Endothelial cell of umbilical vein (primary cell): ENCODE measurements at regions not wholly inside any gene's neighbourhood (a gene's known extent, or its start where the extent isn't known, plus 50 kb on each side); places are given as distances from the start of the nearest gene placed in this dataset.

Experiments
- BruUV-seq: library from RNA; stranded (reverse); fragments of 400-500 nt; replicated peaks from 2 replicates; lab custom pipeline; 2021; lab: Mats Ljungman, UMichigan
- CTCF ChIA-PET: fragments of 300-600, 350-600 bp; sonication (Branson Sonifier 250); formaldehyde crosslinking; loops from one replicate; lab custom pipeline; 2021; ENCODE audit warnings: antibody characterized with exemption, inconsistent platforms; lab: Charles Lee
- POLR2A ChIA-PET: fragments of 300-600, 350-600 bp; sonication (Branson Sonifier 250); formaldehyde crosslinking; loops from one replicate; lab custom pipeline; 2021; ENCODE audit warnings: antibody characterized with exemption, inconsistent platforms; lab: Charles Lee
- DNase-seq: peaks from one replicate; pipeline ENCODE4 v3.0.0-alpha.2; 2011; ENCODE audit warnings: low read depth, low spot score
- FAIRE-seq: peaks from 2 replicates; lab custom pipeline; 2011; peaks lifted over from hg19 to GRCh38; lab: Jason Lieb, UNC
- H2AFZ ChIP-seq: 2 replicates; pipeline ENCODE4 v1.6.0; 2012; ENCODE audit warnings: low read depth, low read length, control low read depth, inconsistent platforms
- H3K27ac ChIP-seq: 2 replicates; pipeline ENCODE4 v1.5.1; 2011; ENCODE audit warnings: low read depth, mild to moderate bottlenecking, control low read depth, low read length, moderate library complexity; ENCODE audit not compliant: insufficient read depth
- H3K27me3 ChIP-seq, 2 experiments: 2 replicates each; pipeline versions ENCODE4 v1.6.0 to v1.6.1; 2011; ENCODE audit warnings: low read length in 2 of 2, mixed read lengths in 1 of 2; ENCODE audit not compliant: control insufficient read depth in 2 of 2, insufficient read depth in 2 of 2
- H3K36me3 ChIP-seq, 2 experiments: 2 replicates in 1 of 2; 3 replicates in 1 of 2; pipeline ENCODE4 v1.5.1; 2011; ENCODE audit warnings: low read length in 2 of 2, mild to moderate bottlenecking in 1 of 2, moderate library complexity in 1 of 2; ENCODE audit not compliant: control insufficient read depth in 2 of 2, insufficient read depth in 2 of 2; ENCODE audit errors: extremely low read depth in 1 of 2
- H3K4me1 ChIP-seq: 3 replicates; pipeline ENCODE4 v1.5.1; 2011; ENCODE audit warnings: mild to moderate bottlenecking, low read length; ENCODE audit not compliant: control insufficient read depth, insufficient read depth; ENCODE audit errors: extremely low read depth
- H3K4me2 ChIP-seq: 2 replicates; pipeline ENCODE4 v1.6.1; 2011; ENCODE audit warnings: low read length, control low read depth, mixed read lengths; ENCODE audit not compliant: insufficient read depth
- H3K4me3 ChIP-seq, 3 experiments: fragments of 200-600 bp in 1 of 3; sonication (generic), shearing (Covaris generic) in 1 of 3; replicated peaks in 1 of 3; 2 replicates each; pipeline ENCODE4 v1.5.1; 2011 to 2016; ENCODE audit warnings: control low read depth in 3 of 3, low read length in 3 of 3, mild to moderate bottlenecking in 2 of 3, inconsistent platforms in 1 of 3, low read depth in 1 of 3, moderate library complexity in 1 of 3; ENCODE audit not compliant: insufficient read depth in 1 of 3
- H3K79me2 ChIP-seq: 2 replicates; pipeline ENCODE4 v1.6.0; 2012; ENCODE audit warnings: low read length, inconsistent platforms; ENCODE audit not compliant: control insufficient read depth, insufficient read depth
- H3K9ac ChIP-seq: replicated peaks from 2 replicates; pipeline ENCODE3; 2011; ENCODE audit warnings: low read length, control low read depth; ENCODE audit not compliant: insufficient read depth; ENCODE audit errors: extremely low read depth
- H3K9me1 ChIP-seq: replicated peaks from 3 replicates; pipeline ENCODE4 v1.6.0; 2011; ENCODE audit warnings: mild to moderate bottlenecking, low read length; ENCODE audit not compliant: control insufficient read depth, insufficient read depth; ENCODE audit errors: extremely low read depth
- H3K9me3 ChIP-seq: replicated peaks from 2 replicates; pipeline ENCODE4 v1.5.1; 2012; ENCODE audit warnings: low read length, inconsistent platforms; ENCODE audit not compliant: control insufficient read depth, insufficient read depth
- H4K20me1 ChIP-seq: replicated peaks from 2 replicates; pipeline ENCODE3; 2011; ENCODE audit warnings: mild to moderate bottlenecking, low read length; ENCODE audit not compliant: control insufficient read depth, insufficient read depth; ENCODE audit errors: extremely low read depth
- CTCF ChIP-seq, 2 donors: IDR thresholded peaks; 1 replicate in 1 of 2; 2 replicates in 1 of 2; pipeline ENCODE4 v1.5.1; 2011; ENCODE audit warnings: low read length in 2 of 2, mild to moderate bottlenecking in 2 of 2, moderate library complexity in 2 of 2, control low read depth in 1 of 2, inconsistent platforms in 1 of 2, low read depth in 1 of 2; ENCODE audit not compliant: insufficient read depth in 1 of 2; ENCODE audit errors: extremely low read depth in 1 of 2
- EZH2 ChIP-seq: IDR thresholded peaks from 2 replicates; pipeline ENCODE4 v1.6.1; 2012; ENCODE audit warnings: borderline replicate concordance, low read depth, mild to moderate bottlenecking, moderate library complexity, low read length, inconsistent platforms; ENCODE audit not compliant: severe bottlenecking
- FOS ChIP-seq: IDR thresholded peaks from 2 replicates; pipeline ENCODE4 v1.6.1; 2011; ENCODE audit warnings: mild to moderate bottlenecking, low read length, moderate library complexity, borderline replicate concordance; ENCODE audit not compliant: insufficient read depth
- GATA2 ChIP-seq: IDR thresholded peaks from 2 replicates; pipeline ENCODE4 v1.7.0; 2011; ENCODE audit warnings: low read depth, mild to moderate bottlenecking, moderate library complexity, mixed read lengths, low read length; ENCODE audit not compliant: insufficient read length, insufficient read depth
- JUN ChIP-seq: IDR thresholded peaks from 2 replicates; pipeline ENCODE4 v1.6.1; 2011; ENCODE audit warnings: borderline replicate concordance, low read depth; ENCODE audit not compliant: insufficient read length, insufficient read depth
- MYC ChIP-seq: IDR thresholded peaks from one replicate; pipeline ENCODE4 v1.6.1; 2011; ENCODE audit warnings: mild to moderate bottlenecking, low read depth, low read length
- POLR2A ChIP-seq: IDR thresholded peaks from 2 replicates; pipeline ENCODE4 v1.6.1; 2012; ENCODE audit warnings: low read depth, mild to moderate bottlenecking, control low read depth, low read length
- POLR2AphosphoS5 ChIP-seq: IDR thresholded peaks from 2 replicates; pipeline ENCODE4 v1.6.1; 2012; ENCODE audit warnings: low read depth, mild to moderate bottlenecking, control low read depth, low read length, moderate library complexity; ENCODE audit not compliant: insufficient read depth
- dilution Hi-C: fragments of 300-500 bp; cut with MboI; formaldehyde crosslinking; loops from one replicate; pipeline ENCODE4 v1.15.0; 2019; ENCODE audit warnings: low sequenced_read_pairs; ENCODE audit not compliant: extremely low pct_ligation_motif_present
- intact Hi-C: fragments of 100-400 bp; cut with micrococcal nuclease; formaldehyde crosslinking; loops from one replicate; pipeline ENCODE4 v1.10.0; 2022
- TF ChIP-seq, protein P1 (sequence below): IDR thresholded peaks from 2 replicates; pipeline ENCODE4 v1.6.1; 2011; ENCODE audit not compliant: insufficient read depth, insufficient read length

DNA sequence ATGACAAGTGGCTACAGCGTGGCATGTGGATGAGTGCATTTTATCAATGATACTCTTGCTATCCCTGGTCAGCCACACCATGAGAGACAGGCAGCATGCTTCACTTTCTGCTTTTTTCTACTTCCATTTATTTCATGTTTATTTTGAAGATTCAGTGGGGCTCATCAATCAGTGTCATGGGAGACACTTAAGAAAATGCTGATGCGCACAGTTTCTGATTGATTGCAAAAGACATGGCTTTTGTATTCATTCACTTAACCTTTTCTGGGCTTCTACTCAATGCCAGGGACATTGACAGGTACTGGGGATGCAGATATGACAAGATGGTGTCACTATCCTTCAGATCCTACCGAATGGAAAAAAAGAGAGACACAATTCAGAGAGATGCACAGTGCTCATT is 50.9 kb upstream of the CFAP161 start:
- dilution Hi-C loops: no loop called here
- no TSS peak for BruUV-seq

More for the DNA sequence above, 50.9 kb upstream of the CFAP161 start:
- CTCF ChIA-PET: interaction anchor here (1.0 to 1.5 kb wide), 4 partner anchors 9 to 183 kb away, joined by 3 to 6 read pairs (median 4); no protein-coding TSS in a partner anchor
- no peak overlapping the region for H3K4me2 ChIP-seq
- H3K36me3 ChIP-seq: no peaks in the 10 kb centered on the region
- H3K79me2 ChIP-seq: no peaks in the 10 kb centered on the region
- POLR2A ChIA-PET: no interaction called here
- H3K9me1 ChIP-seq: no peaks in the 10 kb centered on the region
- H3K4me1 ChIP-seq: peaks cover 13% of the 10 kb centered on the region
- H3K27ac ChIP-seq: no peak overlapping the region
- no peaks in the 10 kb centered on the region for H4K20me1 ChIP-seq
- no peak overlapping the region for H2AFZ ChIP-seq
- intact Hi-C loops: no loop called here
- no peaks in the 10 kb centered on the region for H3K27me3 ChIP-seq
- TF ChIP-seq CTCF (IDR thresholded peaks at IDR 0.05; ENCODE audit: extremely low read depth in 1 of 2, insufficient read depth in 1 of 2, low read depth in 1 of 2, low read length in 2 of 2) (no peak), MYC (no peak), POLR2A (no peak), FOS (no peak), JUN (no peak), EZH2 (no peak), GATA2 (no peak), POLR2AphosphoS5 (no peak)
- TF ChIP-seq, protein P1, sequence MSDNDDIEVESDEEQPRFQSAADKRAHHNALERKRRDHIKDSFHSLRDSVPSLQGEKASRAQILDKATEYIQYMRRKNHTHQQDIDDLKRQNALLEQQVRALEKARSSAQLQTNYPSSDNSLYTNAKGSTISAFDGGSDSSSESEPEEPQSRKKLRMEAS: no peak
- H3K4me3 ChIP-seq: no peak overlapping the region
- no peak for DNase-seq
- H3K9me3 ChIP-seq: no peaks in the 10 kb centered on the region
- no peak for FAIRE-seq
- no peak overlapping the region for H3K9ac ChIP-seq
